ENCODE measurements at regions not wholly inside any gene's neighbourhood (a gene's known extent, or its start where the extent isn't known, plus 50 kb on each side); places are given as distances from the start of the nearest gene placed in this dataset.

GRCh38 chr9:11002705-11003104 is 389.9 kb upstream of the PTPRD start:
- no peaks in the 10 kb centered on the region for H3K36me3 Mint-ChIP-seq
- H3K9me3 Mint-ChIP-seq = peaks cover 15% of the 10 kb centered on the region
- DNase-seq (ENCODE audit: low spot score in 2 of 2) (no peak), ATAC-seq (no peak)
- no peaks in the 10 kb centered on the region for H3K4me1 Mint-ChIP-seq
- H3K27ac Mint-ChIP-seq = no peak overlapping the region
- H3K4me3 Mint-ChIP-seq = no peak overlapping the region

- Mint-ChIP-seq H3K36me3 (no peaks in the 10 kb centered on the region), H3K4me1 (no peaks in the 10 kb centered on the region), H3K4me3 (no peak overlapping the region), H3K27ac (no peak overlapping the region), H3K9me3 (peaks cover 20% of the 10 kb centered on the region)
- DNase-seq (ENCODE audit: low spot score in 2 of 2) = no peak
- no peak for ATAC-seq
Observed at GRCh38 chr9:11003836-11004235, 391.0 kb upstream of the PTPRD start.

- H3K27ac Mint-ChIP-seq = no peak overlapping the region
- no peaks in the 10 kb centered on the region for H3K4me1 Mint-ChIP-seq
- H3K4me3 Mint-ChIP-seq = no peak overlapping the region
- ATAC-seq (no peak), DNase-seq (ENCODE audit: low spot score in 2 of 2) (no peak)
- no peaks in the 10 kb centered on the region for H3K36me3 Mint-ChIP-seq
- H3K9me3 Mint-ChIP-seq = peaks cover 31% of the 10 kb centered on the region
Observed at GRCh38 chr9:11011696-11012095, 398.9 kb upstream of the PTPRD start.

- no peak for ATAC-seq
- Mint-ChIP-seq H3K27ac (no peak overlapping the region), H3K4me1 (no peaks in the 10 kb centered on the region), H3K9me3 (peaks cover 37% of the 10 kb centered on the region), H3K4me3 (no peak overlapping the region), H3K36me3 (no peaks in the 10 kb centered on the region)
- DNase-seq (ENCODE audit: low spot score in 2 of 2) = no peak
Observed at GRCh38 chr9:11016081-11016480, 403.3 kb upstream of the PTPRD start.

GRCh38 chr9:11023201-11023600 is 410.4 kb upstream of the PTPRD start:
- Mint-ChIP-seq H3K9me3 (peaks cover 21% of the 10 kb centered on the region), H3K36me3 (no peaks in the 10 kb centered on the region), H3K4me3 (no peak overlapping the region), H3K4me1 (no peaks in the 10 kb centered on the region), H3K27ac (no peak overlapping the region)
- DNase-seq (ENCODE audit: low spot score in 2 of 2) = no peak
- no peak for ATAC-seq

- no peaks in the 10 kb centered on the region for H3K4me1 Mint-ChIP-seq
- H3K4me3 Mint-ChIP-seq = no peak overlapping the region
- H3K27ac Mint-ChIP-seq = no peak overlapping the region
- ATAC-seq = no peak
- H3K36me3 Mint-ChIP-seq = no peaks in the 10 kb centered on the region
- DNase-seq (ENCODE audit: low spot score in 2 of 2) = no peak
- H3K9me3 Mint-ChIP-seq = peaks cover 23% of the 10 kb centered on the region
Observed at GRCh38 chr9:11025775-11026174, 413.0 kb upstream of the PTPRD start.

GRCh38 chr9:11038366-11038765 is 425.6 kb upstream of the PTPRD start:
- H3K9me3 Mint-ChIP-seq = peaks cover 18% of the 10 kb centered on the region
- DNase-seq (ENCODE audit: low spot score in 2 of 2) (no peak), ATAC-seq (no peak)
- H3K36me3 Mint-ChIP-seq = no peaks in the 10 kb centered on the region
- no peak overlapping the region for H3K27ac Mint-ChIP-seq
- H3K4me3 Mint-ChIP-seq = no peak overlapping the region
- no peaks in the 10 kb centered on the region for H3K4me1 Mint-ChIP-seq

GRCh38 chr9:11039006-11039405 is 426.2 kb upstream of the PTPRD start:
- Mint-ChIP-seq H3K4me1 (no peaks in the 10 kb centered on the region), H3K9me3 (peaks cover 18% of the 10 kb centered on the region), H3K36me3 (no peaks in the 10 kb centered on the region), H3K27ac (no peak overlapping the region), H3K4me3 (no peak overlapping the region)
- ATAC-seq (no peak), DNase-seq (ENCODE audit: low spot score in 2 of 2) (no peak)

- no peak for ATAC-seq
Observed at GRCh38 chr9:11045589-11045988, 432.8 kb upstream of the PTPRD start.

GRCh38 chr9:11063263-11063662 is 450.5 kb upstream of the PTPRD start:
- peaks cover 21% of the 10 kb centered on the region for H3K9me3 Mint-ChIP-seq
- H3K36me3 Mint-ChIP-seq = no peaks in the 10 kb centered on the region
- no peak overlapping the region for H3K27ac Mint-ChIP-seq
- no peak overlapping the region for H3K4me3 Mint-ChIP-seq
- ATAC-seq (no peak), DNase-seq (ENCODE audit: low spot score in 2 of 2) (no peak)
- no peaks in the 10 kb centered on the region for H3K4me1 Mint-ChIP-seq

More at GRCh38 chr9:11045589-11045988, 432.8 kb upstream of the PTPRD start:
- no peaks in the 10 kb centered on the region for H3K36me3 Mint-ChIP-seq
- no peak overlapping the region for H3K4me3 Mint-ChIP-seq
- no peaks in the 10 kb centered on the region for H3K4me1 Mint-ChIP-seq
- peaks cover 31% of the 10 kb centered on the region for H3K9me3 Mint-ChIP-seq
- no peak overlapping the region for H3K27ac Mint-ChIP-seq
- no peak for DNase-seq (ENCODE audit: low spot score in 2 of 2)

GRCh38 chr9:11064909-11065308 is 452.1 kb upstream of the PTPRD start:
- H3K4me3 Mint-ChIP-seq = no peak overlapping the region
- H3K4me1 Mint-ChIP-seq = no peaks in the 10 kb centered on the region
- DNase-seq (ENCODE audit: low spot score in 2 of 2) = no peak
- no peak for ATAC-seq
- H3K27ac Mint-ChIP-seq = no peak overlapping the region
- no peaks in the 10 kb centered on the region for H3K36me3 Mint-ChIP-seq
- H3K9me3 Mint-ChIP-seq = peaks cover 19% of the 10 kb centered on the region

GRCh38 chr9:11072176-11072575 is 459.4 kb upstream of the PTPRD start:
- peaks cover 21% of the 10 kb centered on the region for H3K9me3 Mint-ChIP-seq
- no peaks in the 10 kb centered on the region for H3K4me1 Mint-ChIP-seq
- no peak overlapping the region for H3K4me3 Mint-ChIP-seq
- no peak for ATAC-seq
- no peak overlapping the region for H3K27ac Mint-ChIP-seq
- H3K36me3 Mint-ChIP-seq = no peaks in the 10 kb centered on the region
- no peak for DNase-seq (ENCODE audit: low spot score in 2 of 2)

- H3K27ac Mint-ChIP-seq = no peak overlapping the region
- H3K36me3 Mint-ChIP-seq = no peaks in the 10 kb centered on the region
- no peak for ATAC-seq
- no peak for DNase-seq (ENCODE audit: low spot score in 2 of 2)
- no peaks in the 10 kb centered on the region for H3K4me1 Mint-ChIP-seq
- no peak overlapping the region for H3K4me3 Mint-ChIP-seq
- H3K9me3 Mint-ChIP-seq = peaks cover 23% of the 10 kb centered on the region
Observed at GRCh38 chr9:11086561-11086960, 473.8 kb upstream of the PTPRD start.

- H3K4me3 Mint-ChIP-seq = no peak overlapping the region
- no peak for DNase-seq (ENCODE audit: low spot score in 2 of 2)
- no peak overlapping the region for H3K27ac Mint-ChIP-seq
- peaks cover 23% of the 10 kb centered on the region for H3K9me3 Mint-ChIP-seq
- no peak for ATAC-seq
- no peaks in the 10 kb centered on the region for H3K36me3 Mint-ChIP-seq
- no peaks in the 10 kb centered on the region for H3K4me1 Mint-ChIP-seq
Observed at GRCh38 chr9:11088821-11089374, 476.1 kb upstream of the PTPRD start.

GRCh38 chr9:11092974-11093373 is 480.2 kb upstream of the PTPRD start:
- H3K27ac Mint-ChIP-seq = no peak overlapping the region
- no peaks in the 10 kb centered on the region for H3K4me1 Mint-ChIP-seq
- H3K36me3 Mint-ChIP-seq = no peaks in the 10 kb centered on the region

GRCh38 chr9:11097020-11097419 is 484.2 kb upstream of the PTPRD start:
- no peak for ATAC-seq
- Mint-ChIP-seq H3K4me1 (no peaks in the 10 kb centered on the region), H3K4me3 (no peak overlapping the region), H3K27ac (no peak overlapping the region), H3K36me3 (no peaks in the 10 kb centered on the region), H3K9me3 (peaks cover 29% of the 10 kb centered on the region)
- no peak for DNase-seq (ENCODE audit: low spot score in 2 of 2)

More at GRCh38 chr9:11092974-11093373, 480.2 kb upstream of the PTPRD start:
- peaks cover 23% of the 10 kb centered on the region for H3K9me3 Mint-ChIP-seq
- H3K4me3 Mint-ChIP-seq = no peak overlapping the region
- no peak for ATAC-seq
- DNase-seq (ENCODE audit: low spot score in 2 of 2) = no peak

GRCh38 chr9:11103525-11103924 is 490.7 kb upstream of the PTPRD start:
- Mint-ChIP-seq H3K9me3 (peaks cover 24% of the 10 kb centered on the region), H3K4me3 (no peak overlapping the region), H3K27ac (no peak overlapping the region), H3K36me3 (no peaks in the 10 kb centered on the region), H3K4me1 (no peaks in the 10 kb centered on the region)
- no peak for ATAC-seq
- no peak for DNase-seq (ENCODE audit: low spot score in 2 of 2)
